KMS-11 (cell line): ENCODE measurements at regions not wholly inside any gene's neighbourhood (a gene's known extent, or its start where the extent isn't known, plus 50 kb on each side); places are given as distances from the start of the nearest gene placed in this dataset.

Experiments
- H2AFZ ChIP-seq: fragments of 200-600 bp; sonication (generic); 2 replicates; pipeline ENCODE4 v1.6.1; 2016; ENCODE audit warnings: antibody characterized with exemption, mixed run types, low read depth
- H3K27ac ChIP-seq: fragments of 200-600 bp; sonication (generic); 2 replicates; pipeline ENCODE4 v1.6.1; 2016; ENCODE audit warnings: mild to moderate bottlenecking, mixed run types
- H3K27me3 ChIP-seq: fragments of 200-600 bp; sonication (generic); 2 replicates; pipeline ENCODE4 v1.6.1; 2017; ENCODE audit warnings: mild to moderate bottlenecking, low read depth, mixed run types, moderate library complexity; ENCODE audit not compliant: insufficient read depth
- H3K36me3 ChIP-seq: fragments of 200-600 bp; sonication (generic); 2 replicates; pipeline ENCODE4 v1.6.1; 2017; ENCODE audit warnings: mild to moderate bottlenecking, mixed run types; ENCODE audit not compliant: insufficient read depth
- H3K4me1 ChIP-seq: fragments of 200-600 bp; sonication (generic); 2 replicates; pipeline ENCODE4 v1.6.1; 2016; ENCODE audit warnings: mild to moderate bottlenecking, low read depth, mixed run types; ENCODE audit not compliant: poor library complexity, severe bottlenecking
- H3K4me2 ChIP-seq: fragments of 200-600 bp; sonication (generic); 2 replicates; pipeline ENCODE4 v1.7.0; 2016; ENCODE audit warnings: mild to moderate bottlenecking, mixed run types
- H3K4me3 ChIP-seq: fragments of 200-600 bp; sonication (generic); IDR thresholded peaks from 2 replicates; pipeline ENCODE4 v1.6.1; 2017; ENCODE audit warnings: low read depth, low read length, mixed read lengths; ENCODE audit not compliant: insufficient read depth
- H3K79me2 ChIP-seq: fragments of 200-600 bp; sonication (generic); 2 replicates; pipeline ENCODE4 v1.6.1; 2016; ENCODE audit warnings: low read depth, mixed run types; ENCODE audit not compliant: insufficient read depth
- H3K9ac ChIP-seq: fragments of 200-600 bp; sonication (generic); 2 replicates; pipeline ENCODE4 v1.6.1; 2016; ENCODE audit warnings: mild to moderate bottlenecking, mixed run types
- H4K20me1 ChIP-seq: fragments of 200-600 bp; sonication (generic); 2 replicates; pipeline ENCODE4 v1.6.1; 2016; ENCODE audit warnings: mild to moderate bottlenecking, mixed run types; ENCODE audit not compliant: insufficient read depth
- CTCF ChIP-seq: fragments of 200-600 bp; sonication (generic); conservative IDR thresholded peaks from 2 replicates; pipeline ENCODE4 v1.6.1; 2017; ENCODE audit warnings: low read depth, mild to moderate bottlenecking, antibody characterized with exemption, low read length, moderate library complexity, mixed read lengths

GRCh38 chr4:125676583-125676982, 361.8 kb downstream of the FAT4 start:
- no peaks in the 10 kb centered on the region for H3K4me1 ChIP-seq
- no peak overlapping the region for H2AFZ ChIP-seq
- no peak overlapping the region for H3K4me3 ChIP-seq
- no peaks in the 10 kb centered on the region for H3K79me2 ChIP-seq
- TF ChIP-seq CTCF = no peak
- no peak overlapping the region for H3K9ac ChIP-seq
- H3K4me2 ChIP-seq = no peak overlapping the region
- H3K27me3 ChIP-seq = no peaks in the 10 kb centered on the region
- H3K36me3 ChIP-seq = no peaks in the 10 kb centered on the region
- no peak overlapping the region for H3K27ac ChIP-seq
- no peaks in the 10 kb centered on the region for H4K20me1 ChIP-seq

DNA sequence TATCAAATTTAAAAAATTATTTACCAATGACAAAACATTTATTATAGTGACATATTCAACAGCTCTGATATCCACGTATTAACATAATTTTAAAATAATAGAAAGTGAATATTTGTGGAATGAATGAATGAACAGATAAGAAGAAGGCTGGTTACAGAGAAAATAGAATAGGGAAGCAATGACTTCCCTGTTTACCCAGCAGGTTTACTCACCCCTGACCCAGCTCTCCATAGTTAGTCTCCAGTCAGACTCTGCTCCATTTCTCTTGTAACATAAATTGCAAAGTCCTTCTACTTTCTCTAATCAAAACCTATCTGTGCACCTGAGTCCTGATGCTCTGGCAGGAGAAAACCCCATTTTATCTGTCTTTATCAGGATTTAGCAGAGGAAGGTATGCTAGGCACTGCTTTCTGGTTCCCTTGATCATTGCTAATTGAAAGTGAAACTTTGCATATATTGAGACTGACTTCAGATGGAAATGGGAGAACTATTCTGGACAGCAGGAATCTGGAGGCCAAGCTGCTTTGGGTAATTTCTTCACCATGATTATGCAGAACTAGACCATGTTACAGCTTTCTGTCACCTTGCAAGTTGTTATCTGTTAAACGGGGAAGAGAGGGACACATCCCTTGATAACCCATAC, 363.0 kb downstream of the FAT4 start:
- H3K4me1 ChIP-seq = no peaks in the 10 kb centered on the region
- no peak overlapping the region for H3K9ac ChIP-seq
- no peaks in the 10 kb centered on the region for H3K36me3 ChIP-seq
- H3K27me3 ChIP-seq = no peaks in the 10 kb centered on the region
- H3K27ac ChIP-seq = no peak overlapping the region
- H4K20me1 ChIP-seq = no peaks in the 10 kb centered on the region
- no peak for TF ChIP-seq CTCF
- H2AFZ ChIP-seq = no peak overlapping the region
- H3K4me2 ChIP-seq = no peak overlapping the region
- H3K79me2 ChIP-seq = no peaks in the 10 kb centered on the region
- no peak overlapping the region for H3K4me3 ChIP-seq

DNA sequence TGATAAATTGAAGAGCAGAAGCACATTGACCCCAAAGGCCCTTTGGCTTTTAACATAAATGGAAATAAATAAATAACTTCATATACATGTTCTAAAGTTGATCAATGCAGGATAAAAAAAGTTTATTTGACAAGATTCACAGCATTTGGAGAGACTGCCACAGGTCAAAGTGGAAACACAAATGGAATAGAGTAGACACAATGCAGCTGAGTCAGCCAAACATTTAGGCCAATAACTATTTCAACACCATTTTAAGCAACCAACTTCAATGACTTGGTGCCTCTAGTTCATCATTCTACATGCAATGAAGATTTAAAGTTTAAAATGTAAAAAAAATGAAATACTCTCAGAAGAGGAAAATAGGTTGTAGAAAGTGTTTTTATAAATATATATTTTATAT, 365.2 kb downstream of the FAT4 start:
- TF ChIP-seq CTCF = no peak
- Histone ChIP-seq H2AFZ (no peak overlapping the region), H3K4me3 (no peak overlapping the region), H3K9ac (no peak overlapping the region), H4K20me1 (no peaks in the 10 kb centered on the region), H3K4me1 (no peaks in the 10 kb centered on the region), H3K27ac (no peak overlapping the region), H3K4me2 (no peak overlapping the region), H3K36me3 (no peaks in the 10 kb centered on the region), H3K79me2 (no peaks in the 10 kb centered on the region), H3K27me3 (no peaks in the 10 kb centered on the region)

GRCh38 chr4:125681240-125681639, 366.5 kb downstream of the FAT4 start:
- Histone ChIP-seq H4K20me1 (no peaks in the 10 kb centered on the region), H3K9ac (no peak overlapping the region), H3K27ac (no peak overlapping the region), H2AFZ (no peak overlapping the region), H3K4me2 (no peak overlapping the region), H3K27me3 (no peaks in the 10 kb centered on the region), H3K4me1 (no peaks in the 10 kb centered on the region), H3K79me2 (no peaks in the 10 kb centered on the region), H3K4me3 (no peak overlapping the region), H3K36me3 (no peaks in the 10 kb centered on the region)
- no peak for TF ChIP-seq CTCF
